MCF 10A (cell line): ENCODE measurements at regions not wholly inside any gene's neighbourhood (a gene's known extent, or its start where the extent isn't known, plus 50 kb on each side); places are given as distances from the start of the nearest gene placed in this dataset.

Experiments
- BruUV-seq: library from RNA; stranded (reverse); fragments of 400-500 nt; replicated peaks from 2 replicates; lab custom pipeline; 2021; lab: Mats Ljungman, UMichigan
- CTCF ChIA-PET: fragments of 300-600 bp; sonication (Branson Sonifier 250); formaldehyde crosslinking; extraction: SDS; loops from one replicate; lab custom pipeline; 2021; ENCODE audit warnings: antibody characterized with exemption, inconsistent platforms; lab: Yijun Ruan, JAX
- POLR2A ChIA-PET: fragments of 300-600, 350-650 bp; sonication (Branson Sonifier 250); formaldehyde crosslinking; extraction: SDS; loops from one replicate; lab custom pipeline; 2020; ENCODE audit warnings: antibody characterized with exemption, inconsistent platforms; lab: Yijun Ruan, JAX
- DNase-seq: peaks from one replicate; pipeline ENCODE4 v3.0.0-alpha.2; 2018; ENCODE audit not compliant: unreplicated experiment
- H3K27ac Mint-ChIP-seq: one replicate; pipeline ENCODE4 v1.8.0; 2022; ENCODE audit warnings: mild to moderate bottlenecking, low read depth, mixed read lengths; ENCODE audit not compliant: unreplicated experiment
- H3K27me3 Mint-ChIP-seq: one replicate; pipeline ENCODE4 v1.8.0; 2022; ENCODE audit warnings: mixed read lengths; ENCODE audit not compliant: insufficient read depth, unreplicated experiment
- H3K36me3 Mint-ChIP-seq: one replicate; pipeline ENCODE4 v1.8.0; 2022; ENCODE audit warnings: mild to moderate bottlenecking, moderate library complexity, mixed read lengths; ENCODE audit not compliant: insufficient read depth, unreplicated experiment
- H3K4me1 Mint-ChIP-seq: one replicate; pipeline ENCODE4 v1.8.0; 2022; ENCODE audit warnings: mixed read lengths; ENCODE audit not compliant: insufficient read depth, unreplicated experiment
- H3K4me3 Mint-ChIP-seq: one replicate; pipeline ENCODE4 v1.8.0; 2022; ENCODE audit warnings: mild to moderate bottlenecking, moderate library complexity, mixed read lengths; ENCODE audit not compliant: unreplicated experiment
- H3K9me3 Mint-ChIP-seq: one replicate; pipeline ENCODE4 v1.8.0; 2022; ENCODE audit warnings: mixed read lengths; ENCODE audit not compliant: unreplicated experiment
- CTCF ChIP-seq: fragments of 200-600 bp; IDR thresholded peaks from one replicate; pipeline ENCODE4 v1.8.0; 2022; ENCODE audit warnings: antibody characterized with exemption, mild to moderate bottlenecking; ENCODE audit not compliant: unreplicated experiment
- intact Hi-C: fragments of 100-400 bp; cut with micrococcal nuclease; formaldehyde crosslinking; loops from 2 replicates; pipeline ENCODE4 v1.14.1; 2022

- intact Hi-C loops: no loop called here
- H3K4me3 Mint-ChIP-seq: no peak overlapping the region
- no peak for DNase-seq
- ChIA-PET CTCF (interaction anchor here (0.5 to 1.8 kb wide), 6 partner anchors 24 to 1222 kb away, joined by 3 to 7 read pairs (median 3); no protein-coding TSS in a partner anchor), POLR2A (no interaction called here)
- H3K27ac Mint-ChIP-seq: no peak overlapping the region
- no peaks in the 10 kb centered on the region for H3K36me3 Mint-ChIP-seq
- no TSS peak for BruUV-seq
- no peak for TF ChIP-seq CTCF
- no peaks in the 10 kb centered on the region for H3K9me3 Mint-ChIP-seq
- no peaks in the 10 kb centered on the region for H3K4me1 Mint-ChIP-seq
- H3K27me3 Mint-ChIP-seq: no peaks in the 10 kb centered on the region
Measured at GRCh38 chr11:69883292-69884255, 64.4 kb upstream of the FGF3 start.

- intact Hi-C loops: no loop called here
- Mint-ChIP-seq H3K4me1 (no peaks in the 10 kb centered on the region), H3K9me3 (no peaks in the 10 kb centered on the region), H3K4me3 (no peak overlapping the region), H3K36me3 (no peaks in the 10 kb centered on the region), H3K27ac (no peak overlapping the region), H3K27me3 (no peaks in the 10 kb centered on the region)
- ChIA-PET POLR2A (no interaction called here), CTCF (no interaction called here)
- no peak for DNase-seq
- BruUV-seq: no TSS peak
- no peak for TF ChIP-seq CTCF
Measured at GRCh38 chr11:69884286-69884685, 65.1 kb upstream of the FGF3 start.

- no peaks in the 10 kb centered on the region for H3K36me3 Mint-ChIP-seq
- BruUV-seq: no TSS peak
- no peaks in the 10 kb centered on the region for H3K27me3 Mint-ChIP-seq
- ChIA-PET POLR2A (no interaction called here), CTCF (no interaction called here)
- no peaks in the 10 kb centered on the region for H3K4me1 Mint-ChIP-seq
- no peak for TF ChIP-seq CTCF
- H3K9me3 Mint-ChIP-seq: no peaks in the 10 kb centered on the region
- H3K27ac Mint-ChIP-seq: no peak overlapping the region
- no peak overlapping the region for H3K4me3 Mint-ChIP-seq
- DNase-seq: no peak
- intact Hi-C loops: no loop called here
Measured at GRCh38 chr11:69884751-69885150, 65.5 kb upstream of the FGF3 start.

GRCh38 chr11:69887330-69887729 is 68.1 kb upstream of the FGF3 start:
- BruUV-seq: no TSS peak
- ChIA-PET CTCF (interaction anchor here (0.6 to 2.6 kb wide), 9 partner anchors 10 to 209 kb away, joined by 3 to 11 read pairs (median 4); no protein-coding TSS in a partner anchor), POLR2A (no interaction called here)
- no peaks in the 10 kb centered on the region for H3K4me1 Mint-ChIP-seq
- no peak overlapping the region for H3K4me3 Mint-ChIP-seq
- intact Hi-C loops: no loop called here
- H3K36me3 Mint-ChIP-seq: no peaks in the 10 kb centered on the region
- H3K9me3 Mint-ChIP-seq: no peaks in the 10 kb centered on the region
- DNase-seq: no peak
- peaks cover 12% of the 10 kb centered on the region for H3K27me3 Mint-ChIP-seq
- no peak for TF ChIP-seq CTCF
- no peak overlapping the region for H3K27ac Mint-ChIP-seq
